ENCODE measurements at regions not wholly inside any gene's neighbourhood (a gene's known extent, or its start where the extent isn't known, plus 50 kb on each side); places are given as distances from the start of the nearest gene placed in this dataset.

- TF ChIP-seq POLR2A (IDR thresholded peaks at IDR 0.05; ENCODE audit: low read depth, low read length) (no peak), POLR2AphosphoS5 (IDR thresholded peaks at IDR 0.05; ENCODE audit: low read depth, low read length) (no peak), SPI1 (IDR thresholded peaks at IDR 0.05; ENCODE audit: low read depth, low read length) (no peak), TAF1 (IDR thresholded peaks at IDR 0.05; ENCODE audit: low read depth, low read length) (no peak)
Observed at GRCh38 chr3:193769437-193769836, 176.4 kb downstream of the OPA1 start.
